ENCODE measurements at regions not wholly inside any gene's neighbourhood (a gene's known extent, or its start where the extent isn't known, plus 50 kb on each side); places are given as distances from the start of the nearest gene placed in this dataset.

DNA sequence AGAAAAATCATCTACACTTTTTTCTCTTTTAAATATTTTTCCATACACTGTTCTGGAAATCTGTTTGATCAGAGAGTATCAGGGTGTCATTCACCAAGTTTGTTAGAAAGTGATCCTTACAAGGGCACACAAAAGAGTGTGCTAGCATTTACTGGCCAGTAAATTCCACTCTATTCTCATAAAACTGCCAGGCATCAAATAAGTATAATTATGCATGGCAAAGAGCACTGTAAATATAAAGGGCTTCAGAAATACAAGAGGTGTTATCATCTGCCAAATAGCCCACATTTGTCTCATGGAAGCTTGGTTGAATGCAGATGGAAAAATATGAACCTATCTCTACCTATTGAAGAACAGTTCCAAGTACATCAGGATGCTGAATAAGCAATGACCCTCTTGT lies 847.3 kb upstream of the ACVR2A start:
- DNase-seq (no peak), ATAC-seq (peak; percentile 43)
- H3K9me2 ChIP-seq (replicated peaks; ENCODE audit: low read length) = no peaks in the 10 kb centered on the region
- no peaks in the 10 kb centered on the region for H3K27me3 ChIP-seq (ENCODE audit: low read length)
- ChIA-PET POLR2A (ENCODE audit: unreplicated experiment) (no interaction called here), CTCF (no interaction called here)
- no peaks in the 10 kb centered on the region for H3K36me3 ChIP-seq (ENCODE audit: low read depth, low read length)
- BruUV-seq (replicated peaks) = no TSS peak
- H3K4me3 ChIP-seq (ENCODE audit: low read length) = no peak overlapping the region
- no peaks in the 10 kb centered on the region for H3K79me2 ChIP-seq (ENCODE audit: low read length)
- H3K9me3 ChIP-seq (ENCODE audit: low read length) = no peaks in the 10 kb centered on the region
- H3K9ac ChIP-seq (ENCODE audit: low read length) = no peak overlapping the region
- H3K27ac ChIP-seq (ENCODE audit: low read length) = peak overlapping the region; percentile 10; the same call in 1 of the 2 replicates
- TF ChIP-seq EZH2phosphoT487 (IDR thresholded peaks at IDR 0.05; ENCODE audit: borderline replicate concordance, low read length) (no peak), EZH2 (IDR thresholded peaks at IDR 0.05; ENCODE audit: low read length, unreplicated experiment) (no peak)
- TF ChIP-seq, protein P1, sequence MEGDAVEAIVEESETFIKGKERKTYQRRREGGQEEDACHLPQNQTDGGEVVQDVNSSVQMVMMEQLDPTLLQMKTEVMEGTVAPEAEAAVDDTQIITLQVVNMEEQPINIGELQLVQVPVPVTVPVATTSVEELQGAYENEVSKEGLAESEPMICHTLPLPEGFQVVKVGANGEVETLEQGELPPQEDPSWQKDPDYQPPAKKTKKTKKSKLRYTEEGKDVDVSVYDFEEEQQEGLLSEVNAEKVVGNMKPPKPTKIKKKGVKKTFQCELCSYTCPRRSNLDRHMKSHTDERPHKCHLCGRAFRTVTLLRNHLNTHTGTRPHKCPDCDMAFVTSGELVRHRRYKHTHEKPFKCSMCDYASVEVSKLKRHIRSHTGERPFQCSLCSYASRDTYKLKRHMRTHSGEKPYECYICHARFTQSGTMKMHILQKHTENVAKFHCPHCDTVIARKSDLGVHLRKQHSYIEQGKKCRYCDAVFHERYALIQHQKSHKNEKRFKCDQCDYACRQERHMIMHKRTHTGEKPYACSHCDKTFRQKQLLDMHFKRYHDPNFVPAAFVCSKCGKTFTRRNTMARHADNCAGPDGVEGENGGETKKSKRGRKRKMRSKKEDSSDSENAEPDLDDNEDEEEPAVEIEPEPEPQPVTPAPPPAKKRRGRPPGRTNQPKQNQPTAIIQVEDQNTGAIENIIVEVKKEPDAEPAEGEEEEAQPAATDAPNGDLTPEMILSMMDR (conservative IDR thresholded peaks at IDR 0.05; ENCODE audit: low read depth, low read length) = no peak
- no peak overlapping the region for H2AFZ ChIP-seq (ENCODE audit: low read length)
- intact Hi-C loops (cut with micrococcal nuclease) = loop anchor here (5.0 to 10.0 kb wide), 2 partner anchors 35 to 173 kb away; no protein-coding TSS in a partner anchor
- peaks cover 21% of the 10 kb centered on the region for H3K4me1 ChIP-seq (ENCODE audit: insufficient read depth, low read length)
- 0 out of 2 replicates have a peak overlapping the region, but pooled peaks have one; percentile 2 for H3K4me2 ChIP-seq (ENCODE audit: low read length)
- H3F3A ChIP-seq (ENCODE audit: low read length, unreplicated experiment) = no peaks in the 10 kb centered on the region
- no peaks in the 10 kb centered on the region for H4K20me1 ChIP-seq (ENCODE audit: low read length)

DNA sequence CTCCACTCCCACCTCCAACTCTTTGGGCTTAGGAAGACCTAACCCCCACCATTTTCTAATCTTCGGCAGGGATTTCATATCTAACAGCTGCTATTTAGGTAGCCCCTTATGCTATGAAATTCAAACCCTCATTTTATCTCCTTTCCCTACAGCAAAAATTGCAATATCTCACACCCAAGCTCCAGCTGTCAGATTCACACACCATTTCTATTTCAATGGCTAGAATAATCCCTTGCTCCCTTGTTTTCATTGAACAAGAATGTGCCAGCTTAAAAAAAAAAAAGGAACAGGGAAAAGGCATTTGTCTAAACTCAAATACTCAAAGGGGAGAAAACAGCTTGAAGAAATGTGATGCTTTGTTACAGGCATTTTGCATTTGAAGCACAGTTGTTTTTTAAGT lies 850.6 kb upstream of the ACVR2A start:
- BruUV-seq (replicated peaks) = no TSS peak
- Histone ChIP-seq H3K9me2 (replicated peaks; ENCODE audit: low read length) (no peaks in the 10 kb centered on the region), H3K4me1 (ENCODE audit: insufficient read depth, low read length) (peaks cover 35% of the 10 kb centered on the region), H2AFZ (ENCODE audit: low read length) (no peak overlapping the region), H3K9ac (ENCODE audit: low read length) (no peak overlapping the region), H3F3A (ENCODE audit: low read length, unreplicated experiment) (no peaks in the 10 kb centered on the region), H3K27me3 (ENCODE audit: low read length) (no peaks in the 10 kb centered on the region), H3K4me2 (ENCODE audit: low read length) (no peak overlapping the region), H3K27ac (ENCODE audit: low read length) (no peak overlapping the region), H3K79me2 (ENCODE audit: low read length) (no peaks in the 10 kb centered on the region), H3K4me3 (ENCODE audit: low read length) (no peak overlapping the region), H3K9me3 (ENCODE audit: low read length) (no peaks in the 10 kb centered on the region), H3K36me3 (ENCODE audit: low read depth, low read length) (no peaks in the 10 kb centered on the region), H4K20me1 (ENCODE audit: low read length) (no peaks in the 10 kb centered on the region)
- CTCF ChIA-PET = no interaction called here
- TF ChIP-seq EZH2phosphoT487 (IDR thresholded peaks at IDR 0.05; ENCODE audit: borderline replicate concordance, low read length) = no peak
- TF ChIP-seq, protein P1 (conservative IDR thresholded peaks at IDR 0.05; ENCODE audit: low read depth, low read length) = no peak
- TF ChIP-seq EZH2 (IDR thresholded peaks at IDR 0.05; ENCODE audit: low read length, unreplicated experiment) = no peak
- POLR2A ChIA-PET (ENCODE audit: unreplicated experiment) = no interaction called here
- ATAC-seq (no peak), DNase-seq (no peak)
- intact Hi-C loops (cut with micrococcal nuclease) = loop anchor here (10.0 kb wide), 1 partner anchor 169 kb away; no protein-coding TSS in a partner anchor

DNA sequence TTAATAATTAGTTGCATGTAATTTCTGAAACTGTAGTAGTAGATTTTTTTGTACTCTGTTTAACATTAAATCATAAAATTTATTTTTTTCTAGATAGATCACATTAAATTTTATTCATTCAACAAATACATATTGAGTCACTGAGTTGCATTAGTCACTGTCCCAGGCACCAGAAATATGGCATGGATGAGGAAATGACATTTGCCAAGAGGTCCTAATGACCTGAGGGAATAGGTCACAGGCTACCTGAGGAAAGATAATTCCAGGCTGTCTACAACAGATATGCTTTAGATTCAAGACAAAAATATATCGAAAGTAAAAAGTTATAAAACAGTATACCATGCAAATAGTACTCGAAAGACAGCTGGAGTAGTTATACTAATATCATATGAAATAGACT lies 852.4 kb upstream of the ACVR2A start:
- H3K9me3 ChIP-seq (ENCODE audit: low read length) = no peaks in the 10 kb centered on the region
- peak overlapping the region; percentile 34; the same call in 1 of the 2 replicates for H3K9ac ChIP-seq (ENCODE audit: low read length)
- peak; percentile 87 for ATAC-seq
- TF ChIP-seq EZH2 (IDR thresholded peaks at IDR 0.05; ENCODE audit: low read length, unreplicated experiment) = no peak
- TF ChIP-seq, protein P1 (conservative IDR thresholded peaks at IDR 0.05; ENCODE audit: low read depth, low read length) = no peak
- TF ChIP-seq EZH2phosphoT487 (IDR thresholded peaks at IDR 0.05; ENCODE audit: borderline replicate concordance, low read length) = no peak
- no peak overlapping the region for H3K4me3 ChIP-seq (ENCODE audit: low read length)
- ChIA-PET POLR2A (ENCODE audit: unreplicated experiment) (interaction anchor here (0.5 kb wide), 1 partner anchor 800 kb away, joined by 3 read pairs; no protein-coding TSS in a partner anchor), CTCF (interaction anchor here (0.8 kb wide), 1 partner anchor 53 kb away, joined by 4 read pairs; no protein-coding TSS in a partner anchor)
- H4K20me1 ChIP-seq (ENCODE audit: low read length) = no peaks in the 10 kb centered on the region
- no peaks in the 10 kb centered on the region for H3F3A ChIP-seq (ENCODE audit: low read length, unreplicated experiment)
- no peaks in the 10 kb centered on the region for H3K27me3 ChIP-seq (ENCODE audit: low read length)
- BruUV-seq (replicated peaks) = no TSS peak
- H3K79me2 ChIP-seq (ENCODE audit: low read length) = no peaks in the 10 kb centered on the region
- H3K4me2 ChIP-seq (ENCODE audit: low read length) = peak overlapping the region; percentile 61
- DNase-seq = peak; percentile 82
- no peak overlapping the region for H2AFZ ChIP-seq (ENCODE audit: low read length)
- intact Hi-C loops (cut with micrococcal nuclease) = loop anchor here (2.0 to 10.0 kb wide), 2 partner anchors 66 to 168 kb away; no protein-coding TSS in a partner anchor
- H3K9me2 ChIP-seq (replicated peaks; ENCODE audit: low read length) = no peaks in the 10 kb centered on the region
- peaks cover 32% of the 10 kb centered on the region for H3K4me1 ChIP-seq (ENCODE audit: insufficient read depth, low read length)
- H3K27ac ChIP-seq (ENCODE audit: low read length) = peak overlapping the region; percentile 91
- H3K36me3 ChIP-seq (ENCODE audit: low read depth, low read length) = no peaks in the 10 kb centered on the region

Measured in PC-3 (cell line).